ENCODE measurements at regions not wholly inside any gene's neighbourhood (a gene's known extent, or its start where the extent isn't known, plus 50 kb on each side); places are given as distances from the start of the nearest gene placed in this dataset.

- no peak overlapping the region for H3K4me3 ChIP-seq (ENCODE audit: low read depth, low read length)
- CTCF ChIA-PET: interaction anchor here (0.6 to 0.7 kb wide), 2 partner anchors 116 to 1389 kb away, joined by 3 read pairs; no protein-coding TSS in a partner anchor
- H3K4me1 ChIP-seq (ENCODE audit: control insufficient read depth, insufficient read depth, low read length): no peaks in the 10 kb centered on the region
- H3K36me3 ChIP-seq (ENCODE audit: control insufficient read depth in 2 of 2, insufficient read depth in 1 of 2, low read length in 2 of 2): no peaks in the 10 kb centered on the region
- POLR2A ChIA-PET: no interaction called here
- TF ChIP-seq ZNF146 (tag by site-specific recombination; IDR thresholded peaks at IDR 0.05): no peak
- no peak for TF ChIP-seq ZNF416 (tag by site-specific recombination; IDR thresholded peaks at IDR 0.05)
- TF ChIP-seq ZNF433 (tag by site-specific recombination; IDR thresholded peaks at IDR 0.05; ENCODE audit: low read depth): no peak
- no peak for TF ChIP-seq HOXC10 (CRISPR knock-in tag; IDR thresholded peaks at IDR 0.05)
- TF ChIP-seq TCF7L2 (IDR thresholded peaks at IDR 0.05; ENCODE audit: borderline replicate concordance, low read depth, low read length): no peak
- no peak for TF ChIP-seq GLIS1 (tag by site-specific recombination; IDR thresholded peaks at IDR 0.05)
- TF ChIP-seq ZNF76 (tag by site-specific recombination; IDR thresholded peaks at IDR 0.05; ENCODE audit: borderline replicate concordance, low read depth): no peak
- no peak for TF ChIP-seq ZNF704 (tag by site-specific recombination; IDR thresholded peaks at IDR 0.05)
- H3K27ac ChIP-seq (ENCODE audit: extremely low read depth, low read depth, low read length): no peak overlapping the region
- no peaks in the 10 kb centered on the region for H3K9me3 ChIP-seq (ENCODE audit: control insufficient read depth, insufficient read depth, low read depth, low read length)
Observed at GRCh38 chr9:27770541-27770940, 197.3 kb upstream of the C9orf72 start.

GRCh38 chr9:27771803-27772545, 198.7 kb upstream of the C9orf72 start:
- no peak overlapping the region for H3K27ac ChIP-seq (ENCODE audit: extremely low read depth, low read depth, low read length)
- CTCF ChIA-PET: no interaction called here
- H3K36me3 ChIP-seq (ENCODE audit: control insufficient read depth in 2 of 2, insufficient read depth in 1 of 2, low read length in 2 of 2): no peaks in the 10 kb centered on the region
- no peaks in the 10 kb centered on the region for H3K9me3 ChIP-seq (ENCODE audit: control insufficient read depth, insufficient read depth, low read depth, low read length)
- POLR2A ChIA-PET: no interaction called here
- no peak overlapping the region for H3K4me3 ChIP-seq (ENCODE audit: low read depth, low read length)
- TF ChIP-seq ZBTB44 (tag by site-specific recombination; IDR thresholded peaks at IDR 0.05): no peak
- TF ChIP-seq ZNF558 (tag by site-specific recombination; IDR thresholded peaks at IDR 0.05): no peak
- TF ChIP-seq ZNF140 (tag by site-specific recombination; IDR thresholded peaks at IDR 0.05): no peak
- no peak for TF ChIP-seq ZNF701 (tag by site-specific recombination; IDR thresholded peaks at IDR 0.05)
- TF ChIP-seq ZNF148 (tag by site-specific recombination; IDR thresholded peaks at IDR 0.05; ENCODE audit: borderline replicate concordance): no peak
- no peak for TF ChIP-seq HOXD13 (CRISPR knock-in tag; IDR thresholded peaks at IDR 0.05; ENCODE audit: borderline replicate concordance)
- no peak for TF ChIP-seq ZNF394 (tag by site-specific recombination; IDR thresholded peaks at IDR 0.05; ENCODE audit: borderline replicate concordance)
- no peak for TF ChIP-seq AEBP2 (tag by site-specific recombination; IDR thresholded peaks at IDR 0.05; ENCODE audit: borderline replicate concordance)
- TF ChIP-seq ZNF221 (tag by site-specific recombination; IDR thresholded peaks at IDR 0.05; ENCODE audit: borderline replicate concordance): no peak
- TF ChIP-seq ZNF19 (tag by site-specific recombination; IDR thresholded peaks at IDR 0.05; ENCODE audit: low read depth): no peak
- no peaks in the 10 kb centered on the region for H3K4me1 ChIP-seq (ENCODE audit: control insufficient read depth, insufficient read depth, low read length)

All from HEK293 (cell line).